Adrenal gland (tissue), 9 donors: ENCODE measurements at regions not wholly inside any gene's neighbourhood (a gene's known extent, or its start where the extent isn't known, plus 50 kb on each side); places are given as distances from the start of the nearest gene placed in this dataset.

Experiments used
- DNase-seq, 7 donors: peaks; one replicate each; pipeline ENCODE4 v3.0.0-alpha.2; 2019 to 2020
- H3K27ac ChIP-seq, 5 donors: fragments of 200-600 bp; sonication (generic) in 4 of 5; 1 replicate in 3 of 5; 2 replicates in 2 of 5; pipeline versions ENCODE4 v1.5.1 to v1.8.0; 2016 to 2020; ENCODE audit warnings: mild to moderate bottlenecking in 1 of 5
- H3K27me3 ChIP-seq: fragments of 200-600 bp; 2 replicates; pipeline ENCODE4 v1.8.0; 2021
- H3K36me3 ChIP-seq, 2 donors: fragments of 200-600 bp; replicated peaks in 1 of 2; 1 replicate in 1 of 2; 2 replicates in 1 of 2; pipeline versions ENCODE4 v1.5.1 to v1.8.0; 2018 to 2022
- H3K4me1 ChIP-seq, 2 donors: fragments of 200-600 bp; replicated peaks in 1 of 2; 1 replicate in 1 of 2; 2 replicates in 1 of 2; pipeline versions ENCODE4 v1.5.1 to v1.8.0; 2018 to 2021
- H3K4me3 ChIP-seq, 4 donors: fragments of 200-600 bp; sonication (generic) in 3 of 4; one replicate each; pipeline ENCODE4 v1.5.1; 2016 to 2018
- H3K9me3 ChIP-seq, 3 donors: fragments of 200-600 bp; sonication (generic) in 1 of 3; replicated peaks in 1 of 3; 1 replicate in 2 of 3; 2 replicates in 1 of 3; pipeline versions ENCODE4 v1.5.1 to v1.8.0; 2016 to 2021
- POLR2A ChIP-seq, 2 donors: fragments of 450-650 bp; IDR thresholded peaks; one replicate each; pipeline ENCODE4 v1.6.1; 2017; ENCODE audit warnings: antibody characterized with exemption in 2 of 2, mild to moderate bottlenecking in 2 of 2, moderate library complexity in 1 of 2
- WGBS, 4 donors: extraction: QIAGEN DNeasy Blood & Tissue Kit in 2 of 4; methylation state at CpG; one replicate each; pipeline versions ENCODE4 v1.1.5 to v1.1.7; 2013 to 2017; 5-methylcytosine and 5-hydroxymethylcytosine counted together
- intact Hi-C, 2 donors: fragments of 100-400 bp; cut with DNase I; formaldehyde crosslinking; loops; one replicate each; pipeline versions ENCODE4 v1.14.1 to v1.15.0; 2022 to 2023
- TF ChIP-seq, protein P1 (sequence below), 6 experiments: fragments of 450-650 bp in 4 of 6; fragments of 200-600 bp in 2 of 6; sonication (generic) in 1 of 6; IDR thresholded peaks; 1 replicate in 5 of 6; 2 replicates in 1 of 6; pipeline versions ENCODE4 v1.5.1 to v1.8.0; 2016 to 2021; ENCODE audit warnings: antibody characterized with exemption in 6 of 6, mild to moderate bottlenecking in 2 of 6, moderate library complexity in 1 of 6
- donor health status: healthy with polysubstance abuse.
- donor health status: Bipolar disorder and iron deficiency.
- donor health status: DM: yes; HTN: yes; CAD: no.
- donor health status: DM: no; HTN: no; CAD: no.
- donor health status: DM: no; HTN: no; CAD: no.

DNA sequence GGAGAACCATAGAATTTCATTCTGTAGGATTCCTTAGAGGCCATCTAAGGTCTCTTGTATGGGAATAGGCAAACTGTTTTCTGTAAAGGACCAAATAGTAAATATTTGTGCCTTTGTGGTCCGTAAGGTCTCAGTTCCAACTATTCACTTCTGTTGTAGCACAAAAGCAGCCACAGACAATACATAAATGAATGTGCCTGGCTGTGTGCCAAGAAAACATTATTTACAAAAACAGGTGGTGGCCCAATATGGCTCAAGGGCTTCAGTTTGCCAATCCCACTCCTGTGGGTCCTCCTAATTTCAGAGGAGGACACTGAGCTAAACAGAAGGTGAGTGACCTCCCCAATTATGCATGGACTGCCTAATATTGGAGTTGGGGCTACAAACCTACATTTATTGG, 67.6 kb upstream of the EDEM3 start:
- 89 to 100% (median 91%) methylated on average over 1 of the region's 1 CpG for WGBS, 4 donors
- Histone ChIP-seq H3K4me3 (no peak overlapping the region), H3K27me3 (no peaks in the 10 kb centered on the region), H3K9me3 (no peaks in the 10 kb centered on the region), H3K27ac (no peak overlapping the region), H3K4me1 (peaks cover 0 to 8% of the 10 kb centered on the region in 2 donors), H3K36me3 (no peaks in the 10 kb centered on the region)
- no peak for DNase-seq
- TF ChIP-seq, protein P1, sequence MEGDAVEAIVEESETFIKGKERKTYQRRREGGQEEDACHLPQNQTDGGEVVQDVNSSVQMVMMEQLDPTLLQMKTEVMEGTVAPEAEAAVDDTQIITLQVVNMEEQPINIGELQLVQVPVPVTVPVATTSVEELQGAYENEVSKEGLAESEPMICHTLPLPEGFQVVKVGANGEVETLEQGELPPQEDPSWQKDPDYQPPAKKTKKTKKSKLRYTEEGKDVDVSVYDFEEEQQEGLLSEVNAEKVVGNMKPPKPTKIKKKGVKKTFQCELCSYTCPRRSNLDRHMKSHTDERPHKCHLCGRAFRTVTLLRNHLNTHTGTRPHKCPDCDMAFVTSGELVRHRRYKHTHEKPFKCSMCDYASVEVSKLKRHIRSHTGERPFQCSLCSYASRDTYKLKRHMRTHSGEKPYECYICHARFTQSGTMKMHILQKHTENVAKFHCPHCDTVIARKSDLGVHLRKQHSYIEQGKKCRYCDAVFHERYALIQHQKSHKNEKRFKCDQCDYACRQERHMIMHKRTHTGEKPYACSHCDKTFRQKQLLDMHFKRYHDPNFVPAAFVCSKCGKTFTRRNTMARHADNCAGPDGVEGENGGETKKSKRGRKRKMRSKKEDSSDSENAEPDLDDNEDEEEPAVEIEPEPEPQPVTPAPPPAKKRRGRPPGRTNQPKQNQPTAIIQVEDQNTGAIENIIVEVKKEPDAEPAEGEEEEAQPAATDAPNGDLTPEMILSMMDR (IDR thresholded peaks at IDR 0.05) = no peak
- TF ChIP-seq POLR2A (IDR thresholded peaks at IDR 0.05) = no peak
- intact Hi-C loops = loop anchor here in 1 of 2 donors (10.0 kb wide), 1 partner anchor 63 kb away; no protein-coding TSS in a partner anchor

DNA sequence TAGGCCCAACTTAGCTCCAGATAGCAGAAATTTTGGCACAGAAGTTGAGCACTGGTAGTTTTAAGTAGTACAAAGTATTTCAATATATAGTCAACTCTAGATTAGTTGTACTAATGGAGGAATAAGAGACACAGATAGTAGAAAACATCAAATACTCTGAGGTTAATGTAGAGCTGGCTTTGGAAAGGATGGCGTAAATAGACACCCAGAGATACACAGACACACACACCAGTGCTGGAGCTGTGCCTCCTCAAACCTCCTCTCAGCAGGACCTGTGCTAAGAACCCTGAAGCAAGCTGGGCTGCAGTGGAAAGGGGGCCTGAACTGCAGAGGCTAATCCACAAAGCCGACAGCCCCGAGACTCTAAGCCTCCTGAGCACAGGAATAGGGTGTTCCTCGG, 67.0 kb upstream of the EDEM3 start:
- Histone ChIP-seq H3K36me3 (no peaks in the 10 kb centered on the region), H3K27ac (no peak overlapping the region), H3K4me3 (no peak overlapping the region), H3K9me3 (no peaks in the 10 kb centered on the region), H3K4me1 (peaks cover 0 to 5% of the 10 kb centered on the region in 2 donors), H3K27me3 (no peaks in the 10 kb centered on the region)
- WGBS, 4 donors = 93 to 98% (median 96%) methylated on average over 3 to 4 of the region's 4 CpGs
- intact Hi-C loops = loop anchor here in 1 of 2 donors (10.0 kb wide), 1 partner anchor 63 kb away; no protein-coding TSS in a partner anchor
- TF ChIP-seq, protein P1 (IDR thresholded peaks at IDR 0.05) = no peak
- no peak for TF ChIP-seq POLR2A (IDR thresholded peaks at IDR 0.05)
- DNase-seq = no peak

DNA sequence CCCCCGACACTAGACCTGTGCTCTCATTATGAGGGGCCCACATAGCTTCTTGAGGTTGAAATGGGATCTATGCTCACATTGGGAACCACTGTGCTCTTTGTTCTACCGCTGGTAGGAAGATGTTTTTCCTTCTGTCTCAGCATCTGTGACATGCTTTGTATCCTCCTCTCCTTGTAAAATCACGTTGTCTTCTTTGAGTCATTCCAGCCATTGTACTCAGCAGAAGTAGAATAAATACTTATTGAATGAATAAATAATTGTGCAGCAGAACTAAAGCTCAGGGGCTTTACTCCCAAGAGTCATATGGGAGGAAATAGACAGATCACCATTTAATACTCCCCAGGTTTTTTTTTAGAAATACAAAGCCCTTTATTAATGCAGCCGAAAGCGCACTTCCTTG, 66.3 kb upstream of the EDEM3 start:
- Histone ChIP-seq H3K4me3 (no peak overlapping the region), H3K4me1 (peaks cover 0 to 5% of the 10 kb centered on the region in 2 donors), H3K36me3 (no peaks in the 10 kb centered on the region), H3K27me3 (no peaks in the 10 kb centered on the region), H3K9me3 (no peaks in the 10 kb centered on the region), H3K27ac (no peak overlapping the region)
- WGBS, 4 donors = 81 to 90% (median 89%) methylated on average over 5 of the region's 5 CpGs
- TF ChIP-seq, protein P1 (IDR thresholded peaks at IDR 0.05) = no peak
- TF ChIP-seq POLR2A (IDR thresholded peaks at IDR 0.05) = no peak
- no peak for DNase-seq
- intact Hi-C loops = loop anchor here in 1 of 2 donors (10.0 kb wide), 1 partner anchor 64 kb away; no protein-coding TSS in a partner anchor

DNA sequence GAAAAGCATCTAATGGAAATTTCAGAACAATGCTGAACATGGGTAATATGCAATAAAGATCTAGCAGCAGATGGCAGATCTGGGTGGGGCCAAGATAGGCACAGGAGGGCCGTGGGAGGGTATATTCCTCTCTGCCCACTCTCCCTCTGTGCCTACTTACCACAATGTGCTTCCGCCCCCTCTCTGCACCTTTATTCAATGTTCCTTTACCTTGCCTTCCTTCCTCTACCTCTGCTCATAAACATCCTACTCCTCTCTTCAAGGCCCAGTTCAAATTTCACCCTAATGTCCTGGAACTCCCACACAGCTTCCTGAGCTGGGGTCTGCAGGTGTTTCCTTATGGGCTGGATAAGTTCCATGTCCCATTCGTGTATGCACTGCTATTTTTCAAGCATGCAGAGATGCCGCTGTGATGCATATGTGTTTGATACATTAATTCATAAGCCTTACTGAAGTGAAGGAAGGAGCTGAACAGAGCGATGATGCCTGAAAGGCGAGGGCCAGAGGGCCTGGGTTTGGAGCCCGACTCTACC, 65.6 kb upstream of the EDEM3 start:
- whole genome bisulfite sequencing, 4 donors = 83 to 87% (median 85%) methylated on average over 7 of the region's 7 CpGs
- Histone ChIP-seq H3K36me3 (no peaks in the 10 kb centered on the region), H3K4me3 (no peak overlapping the region), H3K27me3 (no peaks in the 10 kb centered on the region), H3K4me1 (peaks cover 0 to 2% of the 10 kb centered on the region in 2 donors), H3K9me3 (no peaks in the 10 kb centered on the region), H3K27ac (no peak overlapping the region)
- TF ChIP-seq POLR2A (IDR thresholded peaks at IDR 0.05) = no peak
- TF ChIP-seq, protein P1 (IDR thresholded peaks at IDR 0.05) = no peak
- intact Hi-C loops = loop anchor here in 1 of 2 donors (10.0 kb wide), 1 partner anchor 65 kb away; no protein-coding TSS in a partner anchor
- no peak for DNase-seq
